ENCODE measurements at regions not wholly inside any gene's neighbourhood (a gene's known extent, or its start where the extent isn't known, plus 50 kb on each side); places are given as distances from the start of the nearest gene placed in this dataset.
"Not testable (repeated sequence)": the region's sequence is repeated elsewhere in the genome, so short reads cannot be mapped to it uniquely, and the experiment has no call there.

GRCh38 chr3:59230379-59230778, 180.6 kb upstream of the CFAP20DC start:
- H3K4me3 Mint-ChIP-seq; H3K27me3 Mint-ChIP-seq; DNase-seq (ENCODE audit: low spot score in 2 of 2): not testable (repeated sequence)

DNA sequence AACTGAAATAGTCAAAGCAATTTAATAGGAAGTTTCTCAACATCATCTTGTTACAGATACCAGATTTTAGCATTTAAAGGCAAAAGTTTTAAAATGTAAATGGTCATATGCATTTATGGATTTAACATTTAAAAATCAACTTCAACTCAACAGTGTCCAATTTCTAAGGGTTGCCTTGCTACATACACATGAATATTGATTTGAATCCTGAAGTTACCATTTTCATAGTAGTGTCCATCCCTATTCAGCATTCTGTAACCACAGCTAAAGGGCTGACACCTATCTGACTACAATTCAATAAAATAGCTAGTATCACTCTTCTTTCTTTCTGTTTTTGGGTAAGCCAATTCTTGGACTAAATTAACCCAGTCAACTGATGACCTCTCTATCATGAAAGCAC, 164.0 kb upstream of the CFAP20DC start:
- peaks cover 19% of the 10 kb centered on the region for H3K27me3 Mint-ChIP-seq
- no peak for DNase-seq (ENCODE audit: low spot score in 2 of 2)
- H3K4me3 Mint-ChIP-seq = no peak overlapping the region
- no peak overlapping the region for H3K27ac Mint-ChIP-seq (ENCODE audit: low read depth)
- H3K36me3 Mint-ChIP-seq (ENCODE audit: insufficient read depth) = no peaks in the 10 kb centered on the region
- ATAC-seq (replicated peaks; ENCODE audit: extremely low read depth, poor library complexity, severe bottlenecking) = no peak
- no peaks in the 10 kb centered on the region for H3K4me1 Mint-ChIP-seq
- H3K9me3 Mint-ChIP-seq = no peaks in the 10 kb centered on the region

More at GRCh38 chr3:59230379-59230778, 180.6 kb upstream of the CFAP20DC start:
- H3K27ac Mint-ChIP-seq (ENCODE audit: low read depth); H3K36me3 Mint-ChIP-seq (ENCODE audit: insufficient read depth); H3K4me1 Mint-ChIP-seq; ATAC-seq (replicated peaks; ENCODE audit: extremely low read depth, poor library complexity, severe bottlenecking): not testable (repeated sequence)
- H3K9me3 Mint-ChIP-seq = peaks cover 15% of the 10 kb centered on the region

DNA sequence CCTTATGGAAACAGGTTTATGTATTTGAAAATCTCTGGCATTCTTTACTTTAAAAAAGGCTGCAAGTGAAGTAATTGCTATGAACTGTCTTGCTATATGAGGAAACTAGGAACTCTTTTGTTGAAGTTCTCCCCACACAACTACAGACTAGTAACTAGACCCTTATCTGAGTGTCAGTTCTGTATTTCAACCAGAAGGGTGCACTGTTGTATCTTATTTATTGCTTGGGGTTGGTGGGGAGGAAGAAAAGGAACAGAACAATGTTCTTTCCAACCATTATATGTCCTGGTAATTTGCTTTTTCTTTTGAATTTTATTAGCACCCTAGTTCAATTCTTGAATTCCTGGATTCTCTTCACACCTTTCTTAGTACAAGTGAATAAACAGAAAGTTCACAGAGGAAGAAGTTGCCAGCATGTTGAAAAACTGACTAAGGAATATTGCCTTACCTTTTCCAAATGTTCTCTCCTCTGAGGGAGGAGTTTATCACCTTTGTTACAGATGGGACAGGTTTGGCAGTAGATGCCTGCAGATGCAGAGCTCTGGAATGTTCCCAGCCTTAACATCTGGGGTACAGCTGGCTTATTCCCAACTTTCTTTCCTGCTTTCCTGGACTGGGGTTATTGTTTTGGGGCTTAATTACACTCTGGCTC, 162.4 kb upstream of the CFAP20DC start:
- Mint-ChIP-seq H3K36me3 (ENCODE audit: insufficient read depth) (no peaks in the 10 kb centered on the region), H3K4me1 (no peaks in the 10 kb centered on the region), H3K9me3 (no peaks in the 10 kb centered on the region), H3K27me3 (peaks cover 34% of the 10 kb centered on the region), H3K27ac (ENCODE audit: low read depth) (no peak overlapping the region), H3K4me3 (no peak overlapping the region)
- DNase-seq (ENCODE audit: low spot score in 2 of 2) = no peak
- peak; percentile 46 for ATAC-seq (replicated peaks; ENCODE audit: extremely low read depth, poor library complexity, severe bottlenecking)

DNA sequence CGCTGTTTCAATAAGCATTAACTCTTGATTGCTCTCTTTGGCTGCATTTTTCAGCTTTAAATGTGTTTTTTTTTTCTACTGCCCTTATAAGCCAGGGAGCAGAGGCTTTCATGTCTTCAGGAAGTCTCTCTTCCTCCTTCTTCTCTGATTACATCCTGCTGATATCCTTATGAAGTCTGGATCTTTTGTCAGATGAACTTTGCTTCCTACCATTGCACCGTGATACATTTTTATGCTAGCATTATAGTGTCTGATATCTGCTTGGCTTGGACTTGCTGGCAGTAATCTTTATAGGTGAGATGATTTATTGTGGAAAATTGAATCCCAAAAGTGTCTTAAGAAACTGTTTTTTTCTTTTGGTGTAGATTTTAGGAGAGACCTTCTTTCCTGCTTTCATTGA, 160.4 kb upstream of the CFAP20DC start:
- Mint-ChIP-seq H3K4me1 (no peaks in the 10 kb centered on the region), H3K27ac (ENCODE audit: low read depth) (no peak overlapping the region), H3K4me3 (no peak overlapping the region), H3K36me3 (ENCODE audit: insufficient read depth) (no peaks in the 10 kb centered on the region), H3K27me3 (peaks cover 34% of the 10 kb centered on the region), H3K9me3 (no peaks in the 10 kb centered on the region)
- no peak for DNase-seq (ENCODE audit: low spot score in 2 of 2)
- ATAC-seq (replicated peaks; ENCODE audit: extremely low read depth, poor library complexity, severe bottlenecking) = no peak

DNA sequence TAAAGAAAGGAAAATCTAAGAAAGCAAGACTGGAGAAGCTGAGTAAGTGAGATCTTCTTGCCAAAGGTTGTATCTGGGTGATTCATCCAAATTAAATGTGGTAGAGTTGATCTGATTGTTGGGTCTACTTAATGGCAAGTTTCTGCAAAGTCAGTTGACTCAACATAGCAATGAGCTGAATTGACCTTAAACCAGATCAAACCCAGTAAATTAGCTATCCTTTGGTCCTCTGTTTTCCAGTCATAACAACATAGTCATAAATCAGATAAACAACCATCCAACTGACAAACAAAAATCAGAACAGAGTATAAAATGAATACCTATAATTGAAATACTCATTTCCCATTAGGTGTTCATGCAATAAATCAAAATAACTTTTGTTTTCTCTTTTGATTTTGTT, 142.6 kb upstream of the CFAP20DC start:
- ATAC-seq (replicated peaks; ENCODE audit: extremely low read depth, poor library complexity, severe bottlenecking) (no peak), DNase-seq (ENCODE audit: low spot score in 2 of 2) (no peak)
- H3K4me3 Mint-ChIP-seq = no peak overlapping the region
- H3K4me1 Mint-ChIP-seq = no peaks in the 10 kb centered on the region
- no peaks in the 10 kb centered on the region for H3K9me3 Mint-ChIP-seq
- H3K27ac Mint-ChIP-seq (ENCODE audit: low read depth) = no peak overlapping the region
- peaks cover 17% of the 10 kb centered on the region for H3K27me3 Mint-ChIP-seq
- H3K36me3 Mint-ChIP-seq (ENCODE audit: insufficient read depth) = no peaks in the 10 kb centered on the region

DNA sequence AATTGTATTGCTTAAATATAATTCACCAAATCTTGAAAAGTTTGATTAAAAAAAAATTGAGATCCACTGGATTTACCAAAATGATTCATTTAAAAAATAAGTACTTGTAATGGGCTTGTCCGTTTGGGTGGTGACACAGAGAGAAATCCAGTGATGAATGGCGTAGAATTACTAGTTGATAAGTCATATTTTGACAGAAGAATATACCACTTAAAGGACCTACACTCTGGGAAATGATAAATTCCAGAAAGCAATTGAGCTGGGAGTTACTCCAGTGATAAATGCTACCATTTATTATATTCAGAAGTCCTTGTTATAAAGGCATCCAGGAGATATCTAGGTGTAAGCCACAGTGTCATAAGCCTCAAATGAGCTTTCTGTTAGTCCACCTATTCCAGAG, 141.8 kb upstream of the CFAP20DC start:
- ATAC-seq (replicated peaks; ENCODE audit: extremely low read depth, poor library complexity, severe bottlenecking) (no peak), DNase-seq (ENCODE audit: low spot score in 2 of 2) (no peak)
- peaks cover 17% of the 10 kb centered on the region for H3K27me3 Mint-ChIP-seq
- no peak overlapping the region for H3K27ac Mint-ChIP-seq (ENCODE audit: low read depth)
- no peaks in the 10 kb centered on the region for H3K4me1 Mint-ChIP-seq
- H3K36me3 Mint-ChIP-seq (ENCODE audit: insufficient read depth) = no peaks in the 10 kb centered on the region
- no peaks in the 10 kb centered on the region for H3K9me3 Mint-ChIP-seq
- H3K4me3 Mint-ChIP-seq = no peak overlapping the region

GRCh38 chr3:59189939-59190338, 140.1 kb upstream of the CFAP20DC start:
- DNase-seq (ENCODE audit: low spot score in 2 of 2) (no peak), ATAC-seq (replicated peaks; ENCODE audit: extremely low read depth, poor library complexity, severe bottlenecking) (no peak)
- H3K9me3 Mint-ChIP-seq = no peaks in the 10 kb centered on the region
- peaks cover 17% of the 10 kb centered on the region for H3K27me3 Mint-ChIP-seq
- no peaks in the 10 kb centered on the region for H3K36me3 Mint-ChIP-seq (ENCODE audit: insufficient read depth)
- H3K27ac Mint-ChIP-seq (ENCODE audit: low read depth) = no peak overlapping the region
- H3K4me3 Mint-ChIP-seq = no peak overlapping the region
- no peaks in the 10 kb centered on the region for H3K4me1 Mint-ChIP-seq

GRCh38 chr3:59189526-59189925, 139.7 kb upstream of the CFAP20DC start:
- H3K27me3 Mint-ChIP-seq = peaks cover 17% of the 10 kb centered on the region
- no peaks in the 10 kb centered on the region for H3K4me1 Mint-ChIP-seq
- no peak overlapping the region for H3K27ac Mint-ChIP-seq (ENCODE audit: low read depth)
- no peaks in the 10 kb centered on the region for H3K9me3 Mint-ChIP-seq
- no peaks in the 10 kb centered on the region for H3K36me3 Mint-ChIP-seq (ENCODE audit: insufficient read depth)
- no peak overlapping the region for H3K4me3 Mint-ChIP-seq
- ATAC-seq (replicated peaks; ENCODE audit: extremely low read depth, poor library complexity, severe bottlenecking) (no peak), DNase-seq (ENCODE audit: low spot score in 2 of 2) (no peak)

DNA sequence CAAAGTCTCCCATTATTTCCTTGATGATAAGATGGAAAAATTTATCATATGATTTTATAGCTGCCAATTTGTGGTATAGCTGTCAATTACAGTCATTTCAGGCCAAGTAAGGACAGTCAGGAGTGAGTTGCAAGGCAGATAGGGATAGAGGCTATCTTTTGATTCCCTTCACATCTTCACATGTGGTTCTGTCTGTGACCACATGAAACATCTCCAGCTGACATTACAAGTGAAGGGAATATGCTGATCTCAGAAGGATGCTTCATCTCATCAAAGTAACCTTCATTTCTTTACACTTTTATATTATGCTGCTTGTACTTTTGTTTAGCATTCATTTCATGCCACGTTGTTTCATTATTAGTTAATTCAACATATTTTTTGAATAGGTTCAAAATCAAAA, 136.9 kb upstream of the CFAP20DC start:
- H3K27me3 Mint-ChIP-seq = peaks cover 17% of the 10 kb centered on the region
- no peak overlapping the region for H3K4me3 Mint-ChIP-seq
- H3K4me1 Mint-ChIP-seq = no peaks in the 10 kb centered on the region
- H3K27ac Mint-ChIP-seq (ENCODE audit: low read depth) = no peak overlapping the region
- ATAC-seq (replicated peaks; ENCODE audit: extremely low read depth, poor library complexity, severe bottlenecking) (no peak), DNase-seq (ENCODE audit: low spot score in 2 of 2) (no peak)
- no peaks in the 10 kb centered on the region for H3K9me3 Mint-ChIP-seq
- H3K36me3 Mint-ChIP-seq (ENCODE audit: insufficient read depth) = no peaks in the 10 kb centered on the region

DNA sequence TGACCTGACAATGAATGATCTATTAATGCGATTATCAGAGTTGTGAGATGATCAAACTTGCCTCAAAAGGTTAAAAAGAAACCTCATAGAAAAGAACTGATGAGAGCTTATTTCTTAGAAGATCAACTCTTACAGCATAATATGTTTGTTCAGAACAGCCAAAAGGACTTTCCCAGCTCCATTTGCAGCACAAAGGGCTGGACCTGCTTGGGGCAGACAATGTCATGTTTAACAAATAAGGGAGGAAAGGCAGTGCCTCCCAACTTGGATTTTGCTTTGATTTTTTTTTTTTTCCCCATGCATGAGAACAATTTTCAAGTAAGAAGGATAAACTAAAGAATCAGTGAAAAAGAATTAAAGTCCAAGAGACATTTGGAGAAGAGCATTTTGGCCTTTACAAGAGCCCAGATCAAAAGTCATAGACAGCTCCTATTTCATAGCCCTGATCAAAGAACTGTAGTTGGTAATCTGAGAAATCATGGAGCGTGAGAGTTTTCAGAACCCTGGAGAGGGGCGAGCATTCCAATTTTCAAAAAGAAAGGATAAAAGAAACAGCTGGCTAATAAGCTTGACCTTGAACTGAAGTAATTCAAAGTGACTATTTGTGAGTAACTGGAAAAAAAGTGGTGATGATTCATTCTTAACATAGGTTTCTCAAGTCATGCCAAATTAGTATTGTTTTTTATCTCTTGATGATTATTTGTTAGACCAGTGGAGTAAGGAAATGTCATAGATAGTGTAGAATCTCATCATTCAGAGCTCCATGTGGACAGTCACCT, 136.0 kb upstream of the CFAP20DC start:
- Mint-ChIP-seq H3K27me3 (peaks cover 17% of the 10 kb centered on the region), H3K4me1 (no peaks in the 10 kb centered on the region), H3K9me3 (no peaks in the 10 kb centered on the region), H3K4me3 (no peak overlapping the region), H3K27ac (ENCODE audit: low read depth) (no peak overlapping the region), H3K36me3 (ENCODE audit: insufficient read depth) (no peaks in the 10 kb centered on the region)
- no peak for DNase-seq (ENCODE audit: low spot score in 2 of 2)
- no peak for ATAC-seq (replicated peaks; ENCODE audit: extremely low read depth, poor library complexity, severe bottlenecking)

DNA sequence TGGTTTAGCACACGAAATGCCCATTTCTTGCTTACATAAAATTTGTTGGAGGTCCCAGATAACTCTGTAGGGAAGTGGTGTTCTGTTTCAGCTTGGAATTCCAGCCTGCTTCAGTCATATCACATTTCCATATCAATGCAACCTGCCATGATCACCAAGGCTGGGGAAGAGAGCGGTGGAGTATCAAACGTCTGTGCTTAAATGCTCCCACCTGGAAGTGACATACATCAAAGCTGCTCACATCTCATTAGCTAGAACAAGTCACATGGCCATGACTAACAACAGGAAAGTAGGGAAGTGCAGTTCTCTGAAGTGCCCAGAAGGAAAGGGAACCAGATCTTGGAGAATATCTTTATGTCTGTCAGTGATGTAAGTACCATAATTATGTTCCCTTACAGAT, 130.2 kb upstream of the CFAP20DC start:
- Mint-ChIP-seq H3K36me3 (ENCODE audit: insufficient read depth) (no peaks in the 10 kb centered on the region), H3K27ac (ENCODE audit: low read depth) (no peak overlapping the region)

GRCh38 chr3:59178698-59179097, 128.9 kb upstream of the CFAP20DC start:
- no peak for ATAC-seq (replicated peaks; ENCODE audit: extremely low read depth, poor library complexity, severe bottlenecking)

More for the DNA sequence above, 130.2 kb upstream of the CFAP20DC start:
- DNase-seq (ENCODE audit: low spot score in 2 of 2) = no peak
- no peak for ATAC-seq (replicated peaks; ENCODE audit: extremely low read depth, poor library complexity, severe bottlenecking)
- H3K9me3 Mint-ChIP-seq = no peaks in the 10 kb centered on the region
- H3K27me3 Mint-ChIP-seq = peaks cover 34% of the 10 kb centered on the region
- no peak overlapping the region for H3K4me3 Mint-ChIP-seq
- no peaks in the 10 kb centered on the region for H3K4me1 Mint-ChIP-seq

DNA sequence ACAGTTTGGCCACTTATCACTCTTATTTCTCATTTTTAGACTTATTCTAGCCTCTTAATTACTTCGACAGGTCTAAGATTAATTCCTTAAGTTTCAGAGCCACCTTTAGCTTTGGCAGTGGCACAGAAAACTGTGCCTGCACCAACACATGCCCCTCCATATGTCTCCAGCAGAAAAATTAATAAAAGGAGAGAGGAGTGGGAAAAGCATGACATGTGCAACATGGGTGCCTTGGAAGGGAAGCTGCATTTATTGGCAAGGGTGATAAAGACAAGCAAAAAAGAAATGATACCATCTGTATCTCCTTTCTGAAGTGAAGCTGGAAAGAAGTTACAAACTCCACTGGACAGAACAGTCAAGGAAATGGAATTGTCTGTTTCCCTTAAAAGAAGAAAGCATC, 121.7 kb upstream of the CFAP20DC start:
- Mint-ChIP-seq H3K9me3 (no peaks in the 10 kb centered on the region), H3K27me3 (no peaks in the 10 kb centered on the region), H3K27ac (ENCODE audit: low read depth) (no peak overlapping the region), H3K36me3 (ENCODE audit: insufficient read depth) (no peaks in the 10 kb centered on the region), H3K4me1 (no peaks in the 10 kb centered on the region), H3K4me3 (no peak overlapping the region)
- ATAC-seq (replicated peaks; ENCODE audit: extremely low read depth, poor library complexity, severe bottlenecking) (no peak), DNase-seq (ENCODE audit: low spot score in 2 of 2) (no peak)

More at GRCh38 chr3:59178698-59179097, 128.9 kb upstream of the CFAP20DC start:
- peaks cover 34% of the 10 kb centered on the region for H3K27me3 Mint-ChIP-seq
- no peaks in the 10 kb centered on the region for H3K36me3 Mint-ChIP-seq (ENCODE audit: insufficient read depth)
- no peaks in the 10 kb centered on the region for H3K9me3 Mint-ChIP-seq
- no peak for DNase-seq (ENCODE audit: low spot score in 2 of 2)
- no peak overlapping the region for H3K27ac Mint-ChIP-seq (ENCODE audit: low read depth)
- H3K4me3 Mint-ChIP-seq = no peak overlapping the region
- no peaks in the 10 kb centered on the region for H3K4me1 Mint-ChIP-seq

Data from central memory CD8-positive, alpha-beta T cell (primary cell).